ENCODE measurements at regions not wholly inside any gene's neighbourhood (a gene's known extent, or its start where the extent isn't known, plus 50 kb on each side); places are given as distances from the start of the nearest gene placed in this dataset.

DNA sequence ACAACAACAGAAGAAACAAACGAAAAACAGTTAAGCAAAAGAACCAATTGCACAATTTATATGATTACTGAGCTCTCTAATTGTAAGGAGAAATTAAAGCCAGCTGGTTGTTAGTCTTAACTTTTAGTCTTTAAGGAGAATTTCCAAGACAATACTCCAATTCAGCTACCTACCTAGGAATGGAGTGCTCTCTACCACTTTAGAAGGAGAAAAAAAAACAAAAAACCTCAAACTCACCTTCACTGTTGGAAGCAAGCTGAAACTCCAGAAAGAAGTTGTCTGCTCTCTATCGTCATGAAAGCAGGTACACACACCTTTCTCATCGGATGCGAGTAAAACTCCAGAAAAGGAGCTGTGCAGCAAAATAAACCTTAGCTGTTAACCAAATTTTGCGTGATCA lies 86.1 kb upstream of the NPY2R start:
- TF ChIP-seq ISL1 (CRISPR knock-in tag; IDR thresholded peaks at IDR 0.05) (no peak), TCF4 (CRISPR knock-in tag; IDR thresholded peaks at IDR 0.05; ENCODE audit: borderline replicate concordance) (no peak), CSDC2 (CRISPR knock-in tag; IDR thresholded peaks at IDR 0.05) (no peak), ZNF8 (CRISPR knock-in tag; IDR thresholded peaks at IDR 0.05) (no peak), ZFP3 (CRISPR knock-in tag; IDR thresholded peaks at IDR 0.05) (no peak), SNAI2 (CRISPR knock-in tag; IDR thresholded peaks at IDR 0.05) (no peak), BACH2 (CRISPR knock-in tag; IDR thresholded peaks at IDR 0.05; ENCODE audit: borderline replicate concordance) (no peak), ZC3H10 (CRISPR knock-in tag; IDR thresholded peaks at IDR 0.05) (no peak), ZNF70 (CRISPR knock-in tag; IDR thresholded peaks at IDR 0.05) (no peak), ZNF565 (CRISPR knock-in tag; conservative IDR thresholded peaks at IDR 0.05; ENCODE audit: low read depth) (no peak), OSR1 (CRISPR knock-in tag; IDR thresholded peaks at IDR 0.05) (no peak), ESRRG (CRISPR knock-in tag; IDR thresholded peaks at IDR 0.05) (no peak), PPARA (CRISPR knock-in tag; IDR thresholded peaks at IDR 0.05; ENCODE audit: borderline replicate concordance) (no peak), ZFP30 (CRISPR knock-in tag; IDR thresholded peaks at IDR 0.05) (no peak), RARB (CRISPR knock-in tag; IDR thresholded peaks at IDR 0.05) (no peak)
- TF ChIP-seq, protein P1, sequence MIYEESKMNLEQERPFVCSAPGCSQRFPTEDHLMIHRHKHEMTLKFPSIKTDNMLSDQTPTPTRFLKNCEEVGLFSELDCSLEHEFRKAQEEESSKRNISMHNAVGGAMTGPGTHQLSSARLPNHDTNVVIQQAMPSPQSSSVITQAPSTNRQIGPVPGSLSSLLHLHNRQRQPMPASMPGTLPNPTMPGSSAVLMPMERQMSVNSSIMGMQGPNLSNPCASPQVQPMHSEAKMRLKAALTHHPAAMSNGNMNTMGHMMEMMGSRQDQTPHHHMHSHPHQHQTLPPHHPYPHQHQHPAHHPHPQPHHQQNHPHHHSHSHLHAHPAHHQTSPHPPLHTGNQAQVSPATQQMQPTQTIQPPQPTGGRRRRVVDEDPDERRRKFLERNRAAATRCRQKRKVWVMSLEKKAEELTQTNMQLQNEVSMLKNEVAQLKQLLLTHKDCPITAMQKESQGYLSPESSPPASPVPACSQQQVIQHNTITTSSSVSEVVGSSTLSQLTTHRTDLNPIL (CRISPR knock-in tag; IDR thresholded peaks at IDR 0.05; ENCODE audit: low read depth): no peak
- TF ChIP-seq, protein P2, sequence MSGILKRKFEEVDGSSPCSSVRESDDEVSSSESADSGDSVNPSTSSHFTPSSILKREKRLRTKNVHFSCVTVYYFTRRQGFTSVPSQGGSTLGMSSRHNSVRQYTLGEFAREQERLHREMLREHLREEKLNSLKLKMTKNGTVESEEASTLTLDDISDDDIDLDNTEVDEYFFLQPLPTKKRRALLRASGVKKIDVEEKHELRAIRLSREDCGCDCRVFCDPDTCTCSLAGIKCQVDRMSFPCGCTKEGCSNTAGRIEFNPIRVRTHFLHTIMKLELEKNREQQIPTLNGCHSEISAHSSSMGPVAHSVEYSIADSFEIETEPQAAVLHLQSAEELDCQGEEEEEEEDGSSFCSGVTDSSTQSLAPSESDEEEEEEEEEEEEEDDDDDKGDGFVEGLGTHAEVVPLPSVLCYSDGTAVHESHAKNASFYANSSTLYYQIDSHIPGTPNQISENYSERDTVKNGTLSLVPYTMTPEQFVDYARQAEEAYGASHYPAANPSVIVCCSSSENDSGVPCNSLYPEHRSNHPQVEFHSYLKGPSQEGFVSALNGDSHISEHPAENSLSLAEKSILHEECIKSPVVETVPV (CRISPR knock-in tag; IDR thresholded peaks at IDR 0.05): no peak
- TF ChIP-seq, protein P3, sequence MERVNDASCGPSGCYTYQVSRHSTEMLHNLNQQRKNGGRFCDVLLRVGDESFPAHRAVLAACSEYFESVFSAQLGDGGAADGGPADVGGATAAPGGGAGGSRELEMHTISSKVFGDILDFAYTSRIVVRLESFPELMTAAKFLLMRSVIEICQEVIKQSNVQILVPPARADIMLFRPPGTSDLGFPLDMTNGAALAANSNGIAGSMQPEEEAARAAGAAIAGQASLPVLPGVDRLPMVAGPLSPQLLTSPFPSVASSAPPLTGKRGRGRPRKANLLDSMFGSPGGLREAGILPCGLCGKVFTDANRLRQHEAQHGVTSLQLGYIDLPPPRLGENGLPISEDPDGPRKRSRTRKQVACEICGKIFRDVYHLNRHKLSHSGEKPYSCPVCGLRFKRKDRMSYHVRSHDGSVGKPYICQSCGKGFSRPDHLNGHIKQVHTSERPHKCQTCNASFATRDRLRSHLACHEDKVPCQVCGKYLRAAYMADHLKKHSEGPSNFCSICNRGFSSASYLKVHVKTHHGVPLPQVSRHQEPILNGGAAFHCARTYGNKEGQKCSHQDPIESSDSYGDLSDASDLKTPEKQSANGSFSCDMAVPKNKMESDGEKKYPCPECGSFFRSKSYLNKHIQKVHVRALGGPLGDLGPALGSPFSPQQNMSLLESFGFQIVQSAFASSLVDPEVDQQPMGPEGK (CRISPR knock-in tag; IDR thresholded peaks at IDR 0.05; ENCODE audit: borderline replicate concordance): no peak
- TF ChIP-seq, protein P4, sequence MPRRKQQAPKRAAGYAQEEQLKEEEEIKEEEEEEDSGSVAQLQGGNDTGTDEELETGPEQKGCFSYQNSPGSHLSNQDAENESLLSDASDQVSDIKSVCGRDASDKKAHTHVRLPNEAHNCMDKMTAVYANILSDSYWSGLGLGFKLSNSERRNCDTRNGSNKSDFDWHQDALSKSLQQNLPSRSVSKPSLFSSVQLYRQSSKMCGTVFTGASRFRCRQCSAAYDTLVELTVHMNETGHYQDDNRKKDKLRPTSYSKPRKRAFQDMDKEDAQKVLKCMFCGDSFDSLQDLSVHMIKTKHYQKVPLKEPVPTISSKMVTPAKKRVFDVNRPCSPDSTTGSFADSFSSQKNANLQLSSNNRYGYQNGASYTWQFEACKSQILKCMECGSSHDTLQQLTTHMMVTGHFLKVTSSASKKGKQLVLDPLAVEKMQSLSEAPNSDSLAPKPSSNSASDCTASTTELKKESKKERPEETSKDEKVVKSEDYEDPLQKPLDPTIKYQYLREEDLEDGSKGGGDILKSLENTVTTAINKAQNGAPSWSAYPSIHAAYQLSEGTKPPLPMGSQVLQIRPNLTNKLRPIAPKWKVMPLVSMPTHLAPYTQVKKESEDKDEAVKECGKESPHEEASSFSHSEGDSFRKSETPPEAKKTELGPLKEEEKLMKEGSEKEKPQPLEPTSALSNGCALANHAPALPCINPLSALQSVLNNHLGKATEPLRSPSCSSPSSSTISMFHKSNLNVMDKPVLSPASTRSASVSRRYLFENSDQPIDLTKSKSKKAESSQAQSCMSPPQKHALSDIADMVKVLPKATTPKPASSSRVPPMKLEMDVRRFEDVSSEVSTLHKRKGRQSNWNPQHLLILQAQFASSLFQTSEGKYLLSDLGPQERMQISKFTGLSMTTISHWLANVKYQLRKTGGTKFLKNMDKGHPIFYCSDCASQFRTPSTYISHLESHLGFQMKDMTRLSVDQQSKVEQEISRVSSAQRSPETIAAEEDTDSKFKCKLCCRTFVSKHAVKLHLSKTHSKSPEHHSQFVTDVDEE (CRISPR knock-in tag; IDR thresholded peaks at IDR 0.05): no peak
- TF ChIP-seq, protein P5, sequence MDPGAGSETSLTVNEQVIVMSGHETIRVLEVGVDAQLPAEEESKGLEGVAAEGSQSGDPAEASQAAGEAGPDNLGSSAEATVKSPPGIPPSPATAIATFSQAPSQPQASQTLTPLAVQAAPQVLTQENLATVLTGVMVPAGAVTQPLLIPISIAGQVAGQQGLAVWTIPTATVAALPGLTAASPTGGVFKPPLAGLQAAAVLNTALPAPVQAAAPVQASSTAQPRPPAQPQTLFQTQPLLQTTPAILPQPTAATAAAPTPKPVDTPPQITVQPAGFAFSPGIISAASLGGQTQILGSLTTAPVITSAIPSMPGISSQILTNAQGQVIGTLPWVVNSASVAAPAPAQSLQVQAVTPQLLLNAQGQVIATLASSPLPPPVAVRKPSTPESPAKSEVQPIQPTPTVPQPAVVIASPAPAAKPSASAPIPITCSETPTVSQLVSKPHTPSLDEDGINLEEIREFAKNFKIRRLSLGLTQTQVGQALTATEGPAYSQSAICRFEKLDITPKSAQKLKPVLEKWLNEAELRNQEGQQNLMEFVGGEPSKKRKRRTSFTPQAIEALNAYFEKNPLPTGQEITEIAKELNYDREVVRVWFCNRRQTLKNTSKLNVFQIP (CRISPR knock-in tag; IDR thresholded peaks at IDR 0.05; ENCODE audit: borderline replicate concordance, low read depth): no peak
- no peak for ATAC-seq

DNA sequence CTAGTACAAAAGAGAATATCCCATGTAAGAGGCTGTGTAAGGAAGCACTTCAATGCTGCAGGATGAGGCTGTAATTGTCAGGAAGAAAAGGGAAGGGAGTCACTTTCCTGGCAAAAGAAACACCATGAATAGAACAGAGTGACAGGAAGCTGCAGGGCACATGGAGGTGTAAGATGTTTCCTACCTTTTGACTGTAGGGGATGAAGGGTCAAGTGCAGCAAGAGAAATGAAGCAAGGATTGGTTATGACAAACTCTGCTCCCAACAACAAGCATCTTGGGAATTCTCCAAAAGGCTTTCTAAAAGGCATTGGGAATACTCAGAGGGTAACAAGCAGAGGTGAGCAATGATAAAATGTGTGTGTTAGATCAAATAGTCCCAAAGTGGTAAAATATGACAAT lies 74.3 kb upstream of the NPY2R start:
- ATAC-seq: no peak
- TF ChIP-seq OSR1 (CRISPR knock-in tag; IDR thresholded peaks at IDR 0.05) (no peak), BACH2 (CRISPR knock-in tag; IDR thresholded peaks at IDR 0.05; ENCODE audit: borderline replicate concordance) (no peak), CSDC2 (CRISPR knock-in tag; IDR thresholded peaks at IDR 0.05) (no peak), ZNF8 (CRISPR knock-in tag; IDR thresholded peaks at IDR 0.05) (no peak), ZC3H10 (CRISPR knock-in tag; IDR thresholded peaks at IDR 0.05) (no peak), ZNF70 (CRISPR knock-in tag; IDR thresholded peaks at IDR 0.05) (no peak)

DNA sequence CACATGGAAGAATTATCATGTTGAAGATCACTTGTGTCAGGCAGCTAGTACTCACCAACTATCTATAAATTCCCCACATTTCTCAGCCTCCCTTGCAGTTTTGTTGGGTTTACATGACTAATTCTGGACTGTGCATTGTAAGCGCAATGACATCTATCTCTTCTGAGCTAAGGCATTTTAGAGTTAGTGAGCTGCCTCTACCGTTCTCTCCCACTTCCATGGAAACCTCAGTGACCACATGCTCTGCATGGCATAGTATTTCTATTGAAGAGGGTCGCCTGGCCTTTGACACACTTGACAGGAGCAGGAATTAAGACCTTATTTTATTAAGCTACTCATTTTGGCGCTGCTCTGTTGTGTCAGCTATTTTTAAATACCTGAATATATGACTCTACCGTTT lies 67.5 kb upstream of the NPY2R start:
- ATAC-seq: no peak
- no peak for TF ChIP-seq ARNTL (CRISPR knock-in tag; IDR thresholded peaks at IDR 0.05; ENCODE audit: borderline replicate concordance, low read depth)
- no peak for TF ChIP-seq RARB (CRISPR knock-in tag; IDR thresholded peaks at IDR 0.05)
- TF ChIP-seq ZNF8 (CRISPR knock-in tag; IDR thresholded peaks at IDR 0.05): no peak
- no peak for TF ChIP-seq CSDC2 (CRISPR knock-in tag; IDR thresholded peaks at IDR 0.05)
- TF ChIP-seq ZFP30 (CRISPR knock-in tag; IDR thresholded peaks at IDR 0.05): no peak

Measured in SK-N-SH treated with all-trans-retinoic acid at 6 μM for 48 hours (cell line).